K562 (cell line): ENCODE measurements at regions not wholly inside any gene's neighbourhood (a gene's known extent, or its start where the extent isn't known, plus 50 kb on each side); places are given as distances from the start of the nearest gene placed in this dataset.

Experiments
- ATAC-seq: fragments of 200-7000 bp; cut with Tn5 transposase; 3 replicates; pipeline ENCODE4 v1.9.1; 2020; ENCODE audit warnings: moderate library complexity
- BruUV-seq: library from RNA; stranded (reverse); fragments of 400-500 nt; replicated peaks from 2 replicates; lab custom pipeline; 2021; lab: Mats Ljungman, UMichigan
- CTCF ChIA-PET: fragments of 300-600 bp; formaldehyde crosslinking; extraction: SDS; loops from one replicate; lab custom pipeline; 2021; ENCODE audit warnings: low intra/inter-chr PET ratio; lab: Yijun Ruan, JAX
- POLR2A ChIA-PET: fragments of 300-600, 350-650 bp; sonication (Branson Sonifier 250); formaldehyde crosslinking; extraction: SDS; loops from one replicate; lab custom pipeline; 2021; ENCODE audit warnings: antibody characterized with exemption, inconsistent platforms; lab: Yijun Ruan, JAX
- DNase-seq, 4 experiments: peaks; one replicate each; pipeline versions ENCODE4 v3.0.0 to v3.0.0-alpha.2; 2011 to 2018; ENCODE audit warnings: low spot score in 3 of 4, mixed read lengths in 3 of 4; ENCODE audit errors: extremely low read depth in 1 of 4
- FAIRE-seq: peaks from 2 replicates; lab custom pipeline; 2011; peaks lifted over from hg19 to GRCh38; lab: Jason Lieb, UNC
- H2AFZ ChIP-seq: 2 replicates; pipeline ENCODE4 v1.6.0; 2011; ENCODE audit warnings: low read depth, low read length, control low read depth, inconsistent platforms
- H3K27ac ChIP-seq: fragments of 200-600 bp; 3 replicates; pipeline ENCODE4 v1.8.0; 2011; ENCODE audit warnings: low read depth, mild to moderate bottlenecking, control low read depth, inconsistent platforms, low read length, moderate library complexity, mixed read lengths; ENCODE audit errors: extremely low read depth
- H3K27me3 ChIP-seq, 2 experiments: fragments of 300-600 bp in 1 of 2; 2 replicates in 1 of 2; 3 replicates in 1 of 2; pipeline versions ENCODE4 v1.6.0 to v1.8.0; 2011; ENCODE audit warnings: inconsistent platforms in 2 of 2, low read length in 2 of 2, mild to moderate bottlenecking in 1 of 2, mixed read lengths in 1 of 2, moderate library complexity in 1 of 2; ENCODE audit not compliant: control insufficient read depth in 2 of 2, insufficient read depth in 2 of 2
- H3K36me3 ChIP-seq: fragments of 300-600 bp; 3 replicates; pipeline ENCODE4 v1.8.0; 2011; ENCODE audit warnings: mild to moderate bottlenecking, low read length, inconsistent platforms; ENCODE audit not compliant: control insufficient read depth, insufficient read depth
- H3K4me1 ChIP-seq, 2 experiments: fragments of 200-600 bp in 1 of 2; replicated peaks in 1 of 2; 2 replicates in 1 of 2; 3 replicates in 1 of 2; pipeline versions ENCODE4 v1.5.1 to v1.8.0; 2011; ENCODE audit warnings: inconsistent platforms in 2 of 2, low read length in 2 of 2, mild to moderate bottlenecking in 1 of 2, mixed read lengths in 1 of 2, moderate library complexity in 1 of 2; ENCODE audit not compliant: control insufficient read depth in 2 of 2, insufficient read depth in 2 of 2
- H3K4me2 ChIP-seq: 2 replicates; pipeline ENCODE4 v1.6.1; 2011; ENCODE audit warnings: low read length, control low read depth, inconsistent platforms, mixed read lengths; ENCODE audit not compliant: insufficient read depth
- H3K4me3 ChIP-seq: fragments of 200-600 bp; sonication (generic), shearing (Covaris generic); 2 replicates; pipeline ENCODE4 v1.5.1; 2016; ENCODE audit warnings: control low read depth, inconsistent platforms
- H3K79me2 ChIP-seq: fragments of 200-600 bp; 3 replicates; pipeline ENCODE4 v1.8.0; 2011; ENCODE audit warnings: low read length, inconsistent platforms; ENCODE audit not compliant: control insufficient read depth, insufficient read depth
- H3K9ac ChIP-seq, 2 experiments: 2 replicates each; pipeline versions ENCODE4 v1.6.0 to v1.6.1; 2011; ENCODE audit warnings: low read depth in 2 of 2, low read length in 2 of 2, control low read depth in 1 of 2, inconsistent platforms in 1 of 2, mild to moderate bottlenecking in 1 of 2, mixed read lengths in 1 of 2; ENCODE audit not compliant: insufficient read depth in 1 of 2
- H3K9me1 ChIP-seq: one replicate; pipeline ENCODE4 v1.6.0; 2011; ENCODE audit warnings: inconsistent platforms, mild to moderate bottlenecking, low read length, moderate library complexity; ENCODE audit not compliant: control insufficient read depth, insufficient read depth
- H3K9me3 ChIP-seq: replicated peaks from 2 replicates; pipeline ENCODE4 v1.5.1; 2011; ENCODE audit warnings: low read depth, low read length, inconsistent platforms; ENCODE audit not compliant: control insufficient read depth, insufficient read depth
- H4K20me1 ChIP-seq: replicated peaks from 2 replicates; pipeline ENCODE4 v1.6.1; 2011; ENCODE audit warnings: low read length, inconsistent platforms, mixed read lengths; ENCODE audit not compliant: control insufficient read depth, insufficient read depth
- EZH2 ChIP-seq: IDR thresholded peaks from 2 replicates; pipeline ENCODE4 v1.6.1; 2012; ENCODE audit warnings: low read depth, mild to moderate bottlenecking, inconsistent platforms, low read length, borderline replicate concordance
- LEF1 ChIP-seq: fragments of 450-650 bp; IDR thresholded peaks from 2 replicates; pipeline ENCODE4 v1.6.1; 2016; ENCODE audit warnings: mild to moderate bottlenecking
- NFIC ChIP-seq: fragments of 450-650 bp; IDR thresholded peaks from 2 replicates; pipeline ENCODE4 v1.6.1; 2017; ENCODE audit warnings: mild to moderate bottlenecking, inconsistent platforms
- NONO ChIP-seq, 2 experiments: fragments of 200-400 bp in 1 of 2; fragments of 450-650 bp in 1 of 2; formaldehyde crosslinking in 1 of 2; IDR thresholded peaks; 2 replicates each; pipeline ENCODE4 v1.6.1; 2017; ENCODE audit warnings: low read depth in 2 of 2, mild to moderate bottlenecking in 2 of 2, moderate library complexity in 2 of 2, low read length in 1 of 2
- TARDBP ChIP-seq: fragments of 450-650 bp; IDR thresholded peaks from 2 replicates; pipeline ENCODE4 v1.6.1; 2016
- XRCC5 ChIP-seq: fragments of 200-400 bp; formaldehyde crosslinking; IDR thresholded peaks from 2 replicates; pipeline ENCODE4 v1.6.1; 2017; ENCODE audit warnings: low read depth, mild to moderate bottlenecking, low read length
- ZNF444 ChIP-seq: fragments of 250-450 bp; sonication (Bioruptor Pico); IDR thresholded peaks from 2 replicates; pipeline ENCODE4 v1.4.0; 2020; ENCODE audit warnings: mild to moderate bottlenecking, moderate library complexity
- WGBS: fragments of 100-300 bp; shearing (Covaris generic); methylation state at CpG from one replicate; pipeline ENCODE4 v1.1.6; 2016; ENCODE audit warnings: low coverage, mixed read lengths; ENCODE audit not compliant: insufficient coverage; ENCODE audit errors: missing lambda C conversion rate; 5-methylcytosine and 5-hydroxymethylcytosine counted together
- in situ Hi-C: fragments of 300-500 bp; cut with MboI; formaldehyde crosslinking; loops from 4 replicates; pipeline ENCODE4 v1.15.0; 2018; ENCODE audit warnings: inconsistent platforms, mixed read lengths
- intact Hi-C: fragments of 100-400 bp; cut with micrococcal nuclease; formaldehyde crosslinking; loops from 2 replicates; pipeline ENCODE4 v1.14.2; 2022
- TF ChIP-seq, protein P1 (sequence below): fragments of 250-450 bp; sonication (Bioruptor Pico); IDR thresholded peaks from 2 replicates; pipeline ENCODE4 v1.5.1; 2021; ENCODE audit warnings: mild to moderate bottlenecking
- TF ChIP-seq, protein P2 (sequence below): IDR thresholded peaks from 2 replicates; pipeline ENCODE4 v1.6.1; 2016; ENCODE audit warnings: missing genetic modification characterization, missing compliant biosample characterization

DNA sequence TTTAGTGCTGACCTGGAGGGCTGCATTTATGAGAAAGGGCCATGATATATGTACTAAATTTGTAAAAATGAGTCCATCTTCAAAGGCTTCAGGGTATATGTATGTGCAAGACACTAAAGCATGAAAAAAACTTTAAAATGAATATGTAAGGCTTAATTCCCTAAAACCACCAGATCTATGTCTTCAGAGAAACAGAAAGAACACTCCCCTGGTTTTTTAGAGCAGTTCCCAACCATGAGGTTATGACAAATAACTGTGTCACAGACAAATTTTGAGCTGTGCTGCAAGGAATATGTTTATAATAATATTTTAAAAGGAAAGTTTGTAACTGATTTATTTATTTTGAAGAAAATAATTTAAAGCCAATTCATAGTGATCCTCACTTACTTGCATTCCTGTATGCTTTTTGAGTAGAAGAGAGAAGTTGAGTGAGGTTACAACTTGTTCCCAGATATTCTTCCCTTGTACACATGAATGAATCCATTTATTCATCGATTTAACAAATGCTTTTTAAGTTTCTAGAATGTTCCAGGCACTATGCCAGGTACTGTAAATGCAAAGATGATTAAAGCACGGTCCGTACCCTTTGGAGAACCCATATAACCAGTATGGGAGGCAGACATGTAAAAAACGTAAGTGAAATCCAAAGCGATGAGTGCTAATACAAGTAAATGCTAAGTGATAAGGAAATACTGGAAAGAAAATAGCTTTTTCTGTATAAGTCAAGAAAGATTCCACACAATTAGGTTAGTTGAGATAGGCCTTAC, 295.2 kb upstream of the DIAPH2 start:
- CTCF ChIA-PET, result no interaction called here
- no peak overlapping the region for H2AFZ ChIP-seq
- in situ Hi-C loops, result no loop called here

More for the DNA sequence above, 295.2 kb upstream of the DIAPH2 start:
- 2% methylated on average over 5 of the region's 5 CpGs for WGBS
- FAIRE-seq, result no peak
- intact Hi-C loops, result no loop called here
- no peaks in the 10 kb centered on the region for H3K79me2 ChIP-seq
- no peak overlapping the region for H3K4me2 ChIP-seq
- H3K9me3 ChIP-seq, result no peaks in the 10 kb centered on the region
- no peak for ATAC-seq
- H3K36me3 ChIP-seq, result no peaks in the 10 kb centered on the region
- TF ChIP-seq TARDBP, result no peak
- TF ChIP-seq, protein P1, sequence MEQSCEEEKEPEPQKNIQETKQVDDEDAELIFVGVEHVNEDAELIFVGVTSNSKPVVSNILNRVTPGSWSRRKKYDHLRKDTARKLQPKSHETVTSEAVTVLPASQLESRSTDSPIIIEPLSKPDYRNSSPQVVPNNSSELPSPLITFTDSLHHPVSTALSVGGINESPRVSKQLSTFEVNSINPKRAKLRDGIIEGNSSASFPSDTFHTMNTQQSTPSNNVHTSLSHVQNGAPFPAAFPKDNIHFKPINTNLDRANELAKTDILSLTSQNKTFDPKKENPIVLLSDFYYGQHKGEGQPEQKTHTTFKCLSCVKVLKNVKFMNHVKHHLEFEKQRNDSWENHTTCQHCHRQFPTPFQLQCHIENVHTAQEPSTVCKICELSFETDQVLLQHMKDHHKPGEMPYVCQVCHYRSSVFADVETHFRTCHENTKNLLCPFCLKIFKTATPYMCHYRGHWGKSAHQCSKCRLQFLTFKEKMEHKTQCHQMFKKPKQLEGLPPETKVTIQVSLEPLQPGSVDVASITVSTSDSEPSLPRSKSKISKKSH (CRISPR knock-in tag), result no peak
- TF ChIP-seq, protein P2, sequence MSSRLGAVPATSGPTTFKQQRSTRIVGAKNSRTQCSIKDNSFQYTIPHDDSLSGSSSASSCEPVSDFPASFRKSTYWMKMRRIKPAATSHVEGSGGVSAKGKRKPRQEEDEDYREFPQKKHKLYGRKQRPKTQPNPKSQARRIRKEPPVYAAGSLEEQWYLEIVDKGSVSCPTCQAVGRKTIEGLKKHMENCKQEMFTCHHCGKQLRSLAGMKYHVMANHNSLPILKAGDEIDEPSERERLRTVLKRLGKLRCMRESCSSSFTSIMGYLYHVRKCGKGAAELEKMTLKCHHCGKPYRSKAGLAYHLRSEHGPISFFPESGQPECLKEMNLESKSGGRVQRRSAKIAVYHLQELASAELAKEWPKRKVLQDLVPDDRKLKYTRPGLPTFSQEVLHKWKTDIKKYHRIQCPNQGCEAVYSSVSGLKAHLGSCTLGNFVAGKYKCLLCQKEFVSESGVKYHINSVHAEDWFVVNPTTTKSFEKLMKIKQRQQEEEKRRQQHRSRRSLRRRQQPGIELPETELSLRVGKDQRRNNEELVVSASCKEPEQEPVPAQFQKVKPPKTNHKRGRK (tag), result no peak
- no peak for TF ChIP-seq XRCC5
- no peak for TF ChIP-seq EZH2
- no peak for TF ChIP-seq NFIC
- TF ChIP-seq ZNF444, result no peak
- no peak for TF ChIP-seq NONO (IDR thresholded peaks at IDR 0.05; ENCODE audit: low read depth in 2 of 2, low read length in 1 of 2)
- no peak for TF ChIP-seq LEF1
- no peaks in the 10 kb centered on the region for H3K27me3 ChIP-seq
- no peak overlapping the region for H3K4me3 ChIP-seq
- no peak for DNase-seq
- POLR2A ChIA-PET, result no interaction called here
- BruUV-seq, result no TSS peak
- no peaks in the 10 kb centered on the region for H3K9me1 ChIP-seq
- no peaks in the 10 kb centered on the region for H4K20me1 ChIP-seq
- H3K9ac ChIP-seq, result no peak overlapping the region
- H3K27ac ChIP-seq, result no peak overlapping the region
- no peaks in the 10 kb centered on the region for H3K4me1 ChIP-seq
